ENCODE measurements at regions not wholly inside any gene's neighbourhood (a gene's known extent, or its start where the extent isn't known, plus 50 kb on each side); places are given as distances from the start of the nearest gene placed in this dataset.

- TF ChIP-seq CTCF (tag by site-specific recombination; IDR thresholded peaks at IDR 0.05) (no peak), ZNF248 (tag by site-specific recombination; IDR thresholded peaks at IDR 0.05) (no peak), ZBTB49 (tag by site-specific recombination; IDR thresholded peaks at IDR 0.05; ENCODE audit: low read depth) (no peak), YY1 (tag by site-specific recombination; IDR thresholded peaks at IDR 0.05) (no peak), TCF7L2 (IDR thresholded peaks at IDR 0.05; ENCODE audit: borderline replicate concordance, low read depth, low read length) (no peak), ZFP41 (tag by site-specific recombination; IDR thresholded peaks at IDR 0.05; ENCODE audit: borderline replicate concordance) (no peak), PRDM2 (tag by site-specific recombination; IDR thresholded peaks at IDR 0.05; ENCODE audit: borderline replicate concordance) (no peak), ZNF404 (tag by site-specific recombination; IDR thresholded peaks at IDR 0.05) (no peak), ZNF311 (tag by site-specific recombination; IDR thresholded peaks at IDR 0.05; ENCODE audit: borderline replicate concordance) (no peak), MYNN (tag by site-specific recombination; IDR thresholded peaks at IDR 0.05; ENCODE audit: borderline replicate concordance) (no peak), ZBTB26 (tag by site-specific recombination; optimal IDR thresholded peaks at IDR 0.05) (no peak), ZNF664 (tag by site-specific recombination; IDR thresholded peaks at IDR 0.05) (no peak), ZNF785 (tag by site-specific recombination; IDR thresholded peaks at IDR 0.05) (no peak)
Observed at GRCh38 chrX:140948827-140949226, 53.6 kb upstream of the SPANXB1 start.
